Right lobe of liver (tissue), 6 donors: ENCODE measurements at regions not wholly inside any gene's neighbourhood (a gene's known extent, or its start where the extent isn't known, plus 50 kb on each side); places are given as distances from the start of the nearest gene placed in this dataset.

Source experiments
- ATAC-seq, 4 donors: fragments of 200-7000 bp; cut with Tn5 transposase; one replicate each; pipeline ENCODE4 v1.9.1; 2020; ENCODE audit warnings: mild to moderate bottlenecking in 4 of 4, moderate library complexity in 4 of 4
- DNase-seq, 3 donors: peaks; one replicate each; pipeline ENCODE4 v3.0.0-alpha.2; 2020
- H3K27ac ChIP-seq, 3 donors: fragments of 200-600 bp; one replicate each; pipeline ENCODE4 v1.8.0; 2022
- H3K27me3 ChIP-seq, 2 donors: fragments of 200-600 bp; one replicate each; pipeline ENCODE4 v1.8.0; 2022
- H3K36me3 ChIP-seq, 4 donors: fragments of 200-600 bp; sonication (generic) in 1 of 4; one replicate each; pipeline versions ENCODE4 v1.5.1 to v1.8.0; 2017 to 2022; ENCODE audit warnings: control low read depth in 1 of 4
- H3K4me1 ChIP-seq, 4 donors: fragments of 200-600 bp; sonication (generic) in 1 of 4; one replicate each; pipeline versions ENCODE4 v1.5.1 to v1.8.0; 2017 to 2022; ENCODE audit warnings: control low read depth in 1 of 4
- H3K4me3 ChIP-seq, 3 donors: fragments of 200-600 bp; one replicate each; pipeline ENCODE4 v1.8.0; 2022
- H3K9me3 ChIP-seq, 4 donors: fragments of 200-600 bp; sonication (generic) in 1 of 4; one replicate each; pipeline versions ENCODE4 v1.5.1 to v1.8.0; 2017 to 2022; ENCODE audit warnings: control low read depth in 1 of 4
- CTCF ChIP-seq, 4 donors: fragments of 200-600 bp in 3 of 4; fragments of 450-650 bp in 1 of 4; IDR thresholded peaks; one replicate each; pipeline versions ENCODE4 v1.5.1 to v1.8.0; 2016 to 2022; ENCODE audit warnings: antibody characterized with exemption in 4 of 4, mild to moderate bottlenecking in 2 of 4
- POLR2A ChIP-seq: fragments of 450-650 bp; IDR thresholded peaks from one replicate; pipeline ENCODE4 v1.6.1; 2017; ENCODE audit warnings: antibody characterized with exemption, mild to moderate bottlenecking
- WGBS: methylation state at CpG from one replicate; pipeline ENCODE4 v1.1.6; 2018; ENCODE audit warnings: low coverage, low lambda C conversion rate; ENCODE audit not compliant: insufficient coverage; ENCODE audit errors: missing lambda C conversion rate; 5-methylcytosine and 5-hydroxymethylcytosine counted together
- intact Hi-C, 2 donors: fragments of 100-400 bp; cut with DNase I; formaldehyde crosslinking; loops; one replicate each; pipeline versions ENCODE4 v1.11.2 to v1.14.1; 2022
- donor health status: DM: no; HTN: yes; CAD: no.
- donor health status: DM: no; HTN: no; CAD: no.
- donor health status: DM: no; HTN: no; CAD: no.
- donor health status: DM: no; HTN: yes; CAD: no.
- donor health status: DM: no; HTN: yes; CAD: no.

DNA sequence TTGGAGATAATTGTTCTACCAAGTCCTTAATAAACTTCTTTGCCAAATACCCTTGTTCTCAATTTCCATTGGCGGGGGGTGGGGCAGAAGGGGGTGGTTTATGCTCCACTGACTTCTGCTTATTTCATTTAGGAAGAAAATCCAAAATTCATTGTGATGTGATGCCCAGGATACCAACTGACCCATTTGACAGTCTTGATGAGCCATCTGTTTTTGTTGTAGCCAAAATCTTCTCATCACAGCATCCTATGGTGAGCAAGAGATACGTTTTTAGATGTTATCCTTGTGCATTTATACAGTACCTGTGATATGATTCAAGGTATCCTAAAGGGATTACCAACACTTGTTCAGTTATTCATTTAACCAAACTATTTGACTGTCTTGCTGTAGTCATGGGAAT lies 108.5 kb upstream of the BMP5 start:
- H3K27me3 ChIP-seq, result no peaks in the 10 kb centered on the region
- H3K36me3 ChIP-seq, result no peaks in the 10 kb centered on the region
- DNase-seq (no peak), ATAC-seq (no peak)
- H3K4me3 ChIP-seq, result no peak overlapping the region
- no peaks in the 10 kb centered on the region for H3K4me1 ChIP-seq
- 39% methylated on average over 2 of the region's 2 CpGs for WGBS
- intact Hi-C loops, result loop anchor here (5.0 to 10.0 kb wide), 2 partner anchors 301 to 308 kb away; no protein-coding TSS in a partner anchor
- TF ChIP-seq POLR2A, result no peak
- no peaks in the 10 kb centered on the region for H3K9me3 ChIP-seq
- H3K27ac ChIP-seq, result no peak overlapping the region

DNA sequence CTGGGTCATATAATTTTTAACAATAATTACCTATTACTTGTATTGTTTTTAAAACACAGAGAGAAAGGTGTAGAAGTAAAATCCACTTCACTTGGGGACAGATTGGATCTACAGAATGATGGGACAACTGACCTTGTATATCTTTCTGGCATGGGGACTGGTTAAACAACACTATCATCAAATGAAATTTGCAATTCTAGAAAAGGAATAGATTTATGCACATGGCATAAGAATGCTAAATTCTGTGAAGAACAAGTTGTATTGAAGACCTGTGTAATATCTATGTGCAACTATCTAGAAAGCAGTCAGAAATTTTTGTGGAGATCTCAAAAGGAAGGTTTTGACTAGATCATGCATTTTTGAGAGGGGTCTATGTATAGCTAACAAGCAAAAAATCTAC lies 106.3 kb upstream of the BMP5 start:
- Histone ChIP-seq H3K4me1 (no peaks in the 10 kb centered on the region), H3K27ac (no peak overlapping the region), H3K36me3 (no peaks in the 10 kb centered on the region), H3K27me3 (no peaks in the 10 kb centered on the region), H3K9me3 (no peaks in the 10 kb centered on the region), H3K4me3 (no peak overlapping the region)
- intact Hi-C loops, result loop anchor here (5.0 to 10.0 kb wide), 2 partner anchors 303 to 311 kb away; no protein-coding TSS in a partner anchor
- TF ChIP-seq CTCF (IDR thresholded peaks at IDR 0.05) (no peak), POLR2A (no peak)
- DNase-seq, result no peak
- no peak for ATAC-seq

- no peaks in the 10 kb centered on the region for H3K36me3 ChIP-seq
- DNase-seq (no peak), ATAC-seq (peak in 3 of 4 donors; percentile 55 to 73 (median 69))
- no peaks in the 10 kb centered on the region for H3K27me3 ChIP-seq
- no peak overlapping the region for H3K4me3 ChIP-seq
- H3K4me1 ChIP-seq, result no peaks in the 10 kb centered on the region
- H3K9me3 ChIP-seq, result no peaks in the 10 kb centered on the region
- 3% methylated on average over 1 of the region's 1 CpG for WGBS
- no peak overlapping the region for H3K27ac ChIP-seq
- TF ChIP-seq POLR2A (no peak), CTCF (IDR thresholded peaks at IDR 0.05) (peak; percentile 68 to 80 (median 70))
- intact Hi-C loops, result loop anchor here (5.0 to 10.0 kb wide), 2 partner anchors 304 to 312 kb away; no protein-coding TSS in a partner anchor
These were observed 105.3 kb upstream of the BMP5 start for GRCh38 chr6:55980627-55981211.

- intact Hi-C loops, result no loop called here
- H3K9me3 ChIP-seq, result no peaks in the 10 kb centered on the region
- no peak overlapping the region for H3K4me3 ChIP-seq
- no peaks in the 10 kb centered on the region for H3K36me3 ChIP-seq
- no peak overlapping the region for H3K27ac ChIP-seq
- H3K27me3 ChIP-seq, result no peaks in the 10 kb centered on the region
- TF ChIP-seq CTCF (IDR thresholded peaks at IDR 0.05) (no peak), POLR2A (no peak)
- no peak for ATAC-seq
- H3K4me1 ChIP-seq, result no peaks in the 10 kb centered on the region
- DNase-seq, result no peak
These were observed 104.1 kb upstream of the BMP5 start for GRCh38 chr6:55979526-55979925.

DNA sequence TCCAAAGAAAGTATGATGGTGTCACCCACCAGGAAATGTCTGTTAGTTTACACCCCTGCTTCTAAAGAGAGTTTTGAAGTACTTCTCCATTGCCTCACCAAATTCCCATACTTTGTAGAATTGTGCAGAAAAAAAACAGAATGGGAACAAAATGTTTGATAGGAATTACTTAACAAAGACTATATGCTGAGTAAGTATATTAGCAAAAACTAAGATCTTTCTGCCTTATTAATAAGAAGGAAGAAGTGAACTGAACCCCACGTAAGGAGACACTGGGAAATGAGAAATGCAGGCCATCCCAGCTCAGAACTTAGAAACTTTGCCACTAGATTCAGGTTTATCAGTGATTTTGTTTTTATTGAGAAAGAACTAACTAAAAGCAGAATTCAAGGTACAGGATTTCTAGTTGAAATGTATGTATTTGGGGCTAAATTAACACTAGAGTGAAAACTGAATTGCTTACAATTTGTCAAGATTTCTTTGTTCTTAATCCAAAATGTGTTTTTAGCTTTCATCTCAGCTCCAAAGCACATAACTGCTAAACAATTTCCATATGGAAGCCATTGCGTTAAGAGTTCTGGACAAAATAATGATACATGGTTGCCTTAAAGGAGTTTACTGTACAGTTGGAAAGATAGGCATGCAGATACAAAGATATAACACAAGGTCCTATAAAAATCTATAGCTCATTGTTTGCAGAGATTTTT lies 102.7 kb upstream of the BMP5 start:
- DNase-seq, result no peak
- H3K9me3 ChIP-seq, result no peaks in the 10 kb centered on the region
- WGBS, result 70% methylated on average over 2 of the region's 2 CpGs
- no peak overlapping the region for H3K27ac ChIP-seq
- no peak overlapping the region for H3K4me3 ChIP-seq
- intact Hi-C loops, result no loop called here
- no peaks in the 10 kb centered on the region for H3K27me3 ChIP-seq
- H3K4me1 ChIP-seq, result no peaks in the 10 kb centered on the region
- TF ChIP-seq CTCF (IDR thresholded peaks at IDR 0.05), result no peak
- TF ChIP-seq POLR2A, result no peak
- no peak for ATAC-seq
- H3K36me3 ChIP-seq, result no peaks in the 10 kb centered on the region
